ENCODE measurements at regions not wholly inside any gene's neighbourhood (a gene's known extent, or its start where the extent isn't known, plus 50 kb on each side); places are given as distances from the start of the nearest gene placed in this dataset.

- DNase-seq: no peak
Observed at GRCh38 chr10:10307551-10307950, 710.1 kb upstream of the CELF2 start.

- DNase-seq: no peak
Observed at GRCh38 chr10:10310498-10310897, 707.2 kb upstream of the CELF2 start.

- DNase-seq: no peak
Observed at GRCh38 chr10:10311966-10312365, 705.7 kb upstream of the CELF2 start.

GRCh38 chr10:10313149-10313835, 704.4 kb upstream of the CELF2 start:
- DNase-seq: no peak

GRCh38 chr10:10314626-10315025, 703.0 kb upstream of the CELF2 start:
- DNase-seq: no peak

GRCh38 chr10:10315989-10316388, 701.7 kb upstream of the CELF2 start:
- no peak for DNase-seq

- DNase-seq: no peak
Observed at GRCh38 chr10:10317151-10317550, 700.5 kb upstream of the CELF2 start.

- no peak for DNase-seq
Observed at GRCh38 chr10:10318856-10319255, 698.8 kb upstream of the CELF2 start.

- DNase-seq: no peak
Observed at GRCh38 chr10:10320956-10321355, 696.7 kb upstream of the CELF2 start.

GRCh38 chr10:10326116-10326515, 691.6 kb upstream of the CELF2 start:
- DNase-seq: peak; percentile 78

GRCh38 chr10:10327934-10328333, 689.7 kb upstream of the CELF2 start:
- DNase-seq: no peak

- DNase-seq: no peak
Observed at GRCh38 chr10:10330418-10330817, 687.3 kb upstream of the CELF2 start.

- DNase-seq: no peak
Observed at GRCh38 chr10:10332786-10333185, 684.9 kb upstream of the CELF2 start.

- no peak for DNase-seq
Observed at GRCh38 chr10:10333622-10334021, 684.0 kb upstream of the CELF2 start.

- no peak for DNase-seq
Observed at GRCh38 chr10:10338339-10338738, 679.3 kb upstream of the CELF2 start.

- no peak for DNase-seq
Observed at GRCh38 chr10:10346390-10347150, 671.1 kb upstream of the CELF2 start.

- DNase-seq: no peak
Observed at GRCh38 chr10:10350050-10350449, 667.6 kb upstream of the CELF2 start.

- no peak for DNase-seq
Observed at GRCh38 chr10:10351451-10351850, 666.2 kb upstream of the CELF2 start.

- DNase-seq: no peak
Observed at GRCh38 chr10:10353326-10353868, 664.3 kb upstream of the CELF2 start.

- DNase-seq: no peak
Observed at GRCh38 chr10:10359263-10359662, 658.4 kb upstream of the CELF2 start.

GRCh38 chr10:10361301-10361885, 656.3 kb upstream of the CELF2 start:
- DNase-seq: no peak

- no peak for DNase-seq
Observed at GRCh38 chr10:10362800-10363199, 654.9 kb upstream of the CELF2 start.

GRCh38 chr10:10363217-10363616, 654.5 kb upstream of the CELF2 start:
- no peak for DNase-seq

GRCh38 chr10:10364902-10365301, 652.8 kb upstream of the CELF2 start:
- DNase-seq: no peak
